Activated effector memory CD4-positive, alpha-beta T cell treated with Interleukin-2 at 50 U/mL for 16 hours (primary cell): ENCODE measurements at regions not wholly inside any gene's neighbourhood (a gene's known extent, or its start where the extent isn't known, plus 50 kb on each side); places are given as distances from the start of the nearest gene placed in this dataset.

Source experiments
- DNase-seq: peaks from one replicate; pipeline ENCODE4 v3.0.0-alpha.2; 2020

DNA sequence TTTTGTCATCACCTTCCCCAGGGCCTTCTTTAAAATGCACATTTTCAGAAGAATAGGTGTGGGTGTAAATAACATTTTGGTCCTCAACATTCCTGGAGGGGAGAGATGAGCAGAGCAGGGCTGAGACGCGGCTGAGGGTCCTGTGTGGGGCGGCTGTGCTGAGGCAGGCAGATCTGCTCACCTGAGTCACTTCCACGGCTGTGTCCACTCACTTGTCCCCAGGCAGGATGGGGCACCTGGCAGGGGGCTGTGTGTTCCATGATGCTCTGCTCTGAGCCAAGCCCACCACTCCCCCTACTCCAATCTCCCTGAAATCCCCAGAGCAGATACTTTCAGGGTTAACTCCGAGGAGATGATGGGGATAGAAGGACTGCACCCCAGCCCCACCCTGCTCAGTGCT is 93.8 kb downstream of the GLRX3 start:
- DNase-seq = no peak

DNA sequence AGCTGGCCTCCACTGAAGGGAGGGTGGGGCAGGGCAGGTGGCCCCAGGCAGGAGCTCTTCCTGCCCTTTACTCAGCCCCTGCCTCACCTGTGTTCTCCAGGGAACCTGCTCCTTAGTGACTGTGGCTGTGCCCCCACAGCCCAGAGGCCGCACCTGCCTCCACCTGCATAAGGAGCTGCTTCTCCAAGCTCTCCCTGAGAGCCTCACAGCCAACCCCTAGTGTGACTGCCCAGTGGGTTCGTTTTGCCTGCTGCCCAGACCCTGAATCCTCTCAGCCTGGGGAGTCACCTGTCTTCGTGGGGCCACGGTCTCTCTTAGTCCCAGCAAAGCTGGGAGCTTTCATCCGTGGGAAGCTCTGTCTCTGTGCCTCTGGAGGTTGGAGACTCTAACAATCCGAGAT is 94.4 kb downstream of the GLRX3 start:
- DNase-seq = no peak

DNA sequence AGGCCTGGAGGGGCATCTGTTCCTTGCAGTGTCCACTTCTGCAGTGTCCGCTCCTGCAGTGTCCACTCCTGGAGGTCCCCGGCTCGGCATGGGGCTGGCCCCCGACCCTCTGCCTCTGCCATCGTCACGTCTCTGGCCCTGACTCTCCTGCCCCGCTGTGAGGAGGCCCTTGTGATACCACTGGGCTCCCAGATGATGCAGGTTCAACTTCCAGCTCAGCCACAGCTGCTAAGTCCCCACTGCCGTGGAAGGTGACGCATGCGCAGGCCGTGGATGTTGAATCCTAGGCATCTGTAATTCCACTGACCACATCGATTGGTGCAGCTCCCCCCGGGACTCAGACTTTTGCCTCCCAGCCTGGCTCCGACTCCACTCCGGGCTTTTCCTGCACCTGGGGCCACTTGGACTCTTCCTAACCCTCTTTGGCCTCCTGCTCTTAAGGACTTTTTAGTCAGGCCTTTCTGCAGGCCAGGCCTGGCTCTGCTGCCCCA is 95.1 kb downstream of the GLRX3 start:
- no peak for DNase-seq

DNA sequence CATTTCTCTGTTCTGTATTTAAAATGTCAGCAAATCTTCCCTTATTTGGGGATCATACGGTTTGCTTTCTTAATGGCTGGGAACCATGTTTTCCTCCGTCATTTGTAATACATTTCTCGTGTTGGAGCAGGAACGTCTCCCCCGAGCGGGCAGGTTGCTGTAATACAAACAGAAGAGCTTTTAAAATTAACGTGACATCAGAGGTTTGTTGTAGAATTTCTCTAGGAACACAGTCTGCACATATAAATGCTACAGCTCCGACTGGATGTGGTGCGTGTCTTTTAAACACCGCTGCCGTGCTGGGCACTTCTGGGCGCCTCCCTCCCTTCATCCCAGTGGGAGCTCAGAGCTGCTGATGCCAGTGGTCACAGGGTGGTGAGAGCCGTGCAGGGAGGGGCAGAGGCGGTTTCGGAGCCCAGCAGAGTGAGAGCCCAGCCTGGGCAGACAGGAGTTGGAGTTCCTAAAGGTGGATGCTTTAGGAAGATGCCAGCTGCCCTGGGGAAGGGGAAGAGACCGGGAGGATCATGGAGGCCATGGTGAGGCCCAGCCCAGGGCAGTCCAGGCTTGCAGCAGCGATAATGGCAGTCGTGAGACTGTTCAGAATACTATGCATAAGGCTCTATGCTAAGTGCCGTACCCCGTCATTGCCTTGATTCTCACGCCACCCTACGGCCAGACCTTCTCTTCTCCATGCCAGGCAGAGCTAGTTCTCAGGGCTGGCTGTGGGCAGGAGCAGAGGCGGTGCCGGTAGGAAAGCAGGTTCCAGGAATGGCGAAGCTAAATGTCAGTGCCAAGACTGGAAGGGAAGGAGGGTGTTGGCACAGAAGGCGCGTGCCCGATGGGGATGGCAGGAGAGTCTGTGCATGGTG is 96.2 kb downstream of the GLRX3 start:
- DNase-seq = no peak

DNA sequence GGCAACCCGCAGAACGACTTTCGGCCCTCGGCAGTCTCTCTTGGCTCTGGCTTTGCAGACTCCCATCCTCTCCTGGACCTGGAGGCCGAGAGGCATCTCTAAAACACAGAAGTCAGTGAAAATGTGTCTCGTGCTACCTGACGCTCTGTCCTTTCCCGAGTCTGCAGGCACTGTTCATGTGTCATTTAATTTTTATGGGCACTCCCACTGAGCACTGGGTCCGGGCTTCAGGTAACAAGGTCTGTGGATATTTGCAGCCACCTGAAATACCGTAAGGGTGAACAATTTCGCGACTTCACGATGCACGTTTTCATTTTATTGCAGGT is 96.8 kb downstream of the GLRX3 start:
- no peak for DNase-seq

DNA sequence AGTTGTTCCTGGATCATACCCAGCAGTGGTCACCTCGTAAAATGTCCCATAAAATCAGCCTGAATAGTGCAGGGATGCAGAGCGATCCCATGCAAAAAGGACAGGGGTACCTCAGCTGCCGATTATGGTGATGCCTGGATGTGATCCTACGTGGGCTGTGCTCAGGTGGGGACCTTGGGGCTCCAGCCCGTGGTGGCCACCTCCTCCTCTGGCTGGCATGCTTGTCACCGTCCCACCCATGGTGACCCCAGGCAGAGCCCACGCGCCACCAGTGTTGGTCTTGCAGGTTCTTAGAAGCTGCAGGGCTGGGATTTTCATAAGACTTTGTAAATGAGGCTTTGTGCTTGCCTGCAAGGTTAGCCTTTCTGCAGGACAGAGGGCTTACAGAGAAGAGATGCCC is 97.2 kb downstream of the GLRX3 start:
- DNase-seq = no peak

DNA sequence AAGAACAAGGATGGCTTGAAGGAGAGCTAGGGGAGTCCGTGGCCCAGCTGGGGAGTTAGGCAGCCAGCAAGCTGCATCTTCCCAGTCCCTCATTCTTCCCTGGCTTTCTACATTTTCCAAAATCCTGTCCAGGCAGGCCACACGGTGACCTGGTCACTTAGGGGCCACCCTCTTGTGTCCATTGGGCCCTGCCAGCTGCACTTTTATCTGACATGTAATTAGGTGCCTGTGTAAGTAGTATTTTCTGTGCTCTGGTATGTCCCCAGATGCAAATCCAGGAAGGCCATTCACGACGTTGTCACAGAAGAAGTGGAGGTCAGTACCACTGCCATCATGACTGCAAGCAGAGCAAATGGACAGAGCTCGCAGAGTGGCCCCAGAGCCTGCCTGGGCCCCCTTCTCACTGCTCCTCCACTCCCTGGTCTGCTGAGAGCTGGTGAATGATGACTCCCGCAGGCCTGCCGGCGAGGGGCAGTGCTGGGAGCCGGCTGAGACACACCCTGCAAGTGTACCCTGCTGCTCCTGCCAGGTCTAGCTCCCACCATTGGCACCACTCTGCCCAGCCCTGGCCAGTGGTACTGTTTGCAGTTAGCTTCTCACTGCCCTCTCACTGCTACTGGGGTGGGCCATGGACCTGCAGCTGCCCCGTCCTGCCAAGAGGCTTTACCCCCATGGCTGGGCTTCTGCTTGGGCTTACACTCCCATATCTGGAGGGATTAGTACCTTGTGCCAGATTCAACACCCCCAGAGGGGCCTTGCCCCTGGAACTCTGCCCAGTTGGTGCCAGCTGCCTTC is 98.2 kb downstream of the GLRX3 start:
- DNase-seq = no peak

DNA sequence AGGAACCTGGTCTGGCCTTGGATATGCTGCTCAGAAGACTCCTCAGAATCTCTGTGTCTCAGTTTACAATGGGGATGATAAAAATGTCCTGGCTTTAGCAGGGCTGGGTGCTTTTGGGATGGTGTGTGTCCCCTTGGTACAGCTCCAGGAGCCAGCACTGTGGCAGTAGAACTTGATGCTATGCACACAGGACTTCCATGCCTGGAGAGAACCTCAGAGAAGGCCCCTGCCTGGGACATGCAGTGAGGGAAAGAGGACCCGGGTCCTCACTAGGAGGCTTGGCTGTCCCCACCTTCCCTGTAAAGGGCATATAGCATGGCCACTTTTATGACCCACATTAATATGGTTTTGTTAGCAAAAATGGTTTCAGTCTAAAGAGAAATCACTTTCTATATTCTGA is 100.5 kb downstream of the GLRX3 start:
- no peak for DNase-seq

DNA sequence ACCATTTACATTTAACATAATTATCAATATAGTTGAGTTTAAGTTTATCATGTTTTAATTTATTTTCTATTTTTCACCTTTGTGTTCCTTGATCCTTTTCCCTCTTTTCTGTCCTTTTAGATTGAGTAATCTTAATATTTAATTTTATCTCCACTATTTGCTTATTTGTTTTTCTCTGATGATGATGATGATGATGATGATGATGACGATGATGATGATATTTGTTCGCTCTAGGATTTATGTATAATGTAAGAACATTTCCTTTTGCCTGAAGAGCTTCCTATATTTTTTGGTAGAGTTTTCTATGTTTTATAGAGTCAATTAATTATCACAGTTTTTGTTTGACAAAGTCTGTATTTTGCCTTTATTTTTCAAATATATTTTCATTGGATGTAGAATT is 104.2 kb downstream of the GLRX3 start:
- no peak for DNase-seq

DNA sequence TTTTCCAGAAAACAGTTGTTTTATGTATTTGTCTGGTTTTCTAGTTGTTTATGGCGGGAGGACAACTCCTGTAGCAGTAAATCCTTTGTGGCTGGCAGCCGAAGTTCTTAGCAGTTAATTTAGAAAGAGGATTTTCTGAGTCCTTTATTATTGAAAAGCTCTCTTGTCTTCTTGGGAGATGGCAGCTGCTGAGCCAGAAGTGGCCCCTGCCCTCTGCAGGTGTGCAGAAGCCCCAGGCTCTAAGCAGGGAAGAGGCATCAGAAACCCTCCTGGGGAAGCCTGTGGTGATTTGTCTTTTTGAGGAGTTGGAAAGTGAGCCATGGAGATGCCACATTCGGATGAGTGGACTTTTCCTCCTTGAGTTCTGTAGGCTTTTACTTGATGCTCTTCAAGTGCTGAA is 106.3 kb downstream of the GLRX3 start:
- DNase-seq = no peak

DNA sequence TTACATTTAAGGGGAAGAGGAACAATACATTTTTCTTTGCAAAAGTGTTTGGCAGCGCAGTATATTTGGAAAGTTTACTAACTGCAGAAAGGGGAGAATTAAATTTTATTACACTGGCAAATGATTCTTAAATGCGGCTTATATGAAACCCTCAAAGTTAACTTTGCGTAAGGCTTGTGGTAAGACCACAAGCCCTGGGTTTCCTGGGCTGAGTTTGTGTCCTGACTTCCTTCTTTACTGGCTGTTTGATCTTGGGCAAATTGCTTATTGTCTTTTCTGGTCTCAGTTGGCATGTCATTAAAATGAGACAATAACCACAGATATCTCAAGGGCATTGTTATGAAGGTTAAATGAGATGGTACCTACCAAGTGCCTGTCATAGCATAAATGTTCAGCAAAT is 106.8 kb downstream of the GLRX3 start:
- DNase-seq = no peak

DNA sequence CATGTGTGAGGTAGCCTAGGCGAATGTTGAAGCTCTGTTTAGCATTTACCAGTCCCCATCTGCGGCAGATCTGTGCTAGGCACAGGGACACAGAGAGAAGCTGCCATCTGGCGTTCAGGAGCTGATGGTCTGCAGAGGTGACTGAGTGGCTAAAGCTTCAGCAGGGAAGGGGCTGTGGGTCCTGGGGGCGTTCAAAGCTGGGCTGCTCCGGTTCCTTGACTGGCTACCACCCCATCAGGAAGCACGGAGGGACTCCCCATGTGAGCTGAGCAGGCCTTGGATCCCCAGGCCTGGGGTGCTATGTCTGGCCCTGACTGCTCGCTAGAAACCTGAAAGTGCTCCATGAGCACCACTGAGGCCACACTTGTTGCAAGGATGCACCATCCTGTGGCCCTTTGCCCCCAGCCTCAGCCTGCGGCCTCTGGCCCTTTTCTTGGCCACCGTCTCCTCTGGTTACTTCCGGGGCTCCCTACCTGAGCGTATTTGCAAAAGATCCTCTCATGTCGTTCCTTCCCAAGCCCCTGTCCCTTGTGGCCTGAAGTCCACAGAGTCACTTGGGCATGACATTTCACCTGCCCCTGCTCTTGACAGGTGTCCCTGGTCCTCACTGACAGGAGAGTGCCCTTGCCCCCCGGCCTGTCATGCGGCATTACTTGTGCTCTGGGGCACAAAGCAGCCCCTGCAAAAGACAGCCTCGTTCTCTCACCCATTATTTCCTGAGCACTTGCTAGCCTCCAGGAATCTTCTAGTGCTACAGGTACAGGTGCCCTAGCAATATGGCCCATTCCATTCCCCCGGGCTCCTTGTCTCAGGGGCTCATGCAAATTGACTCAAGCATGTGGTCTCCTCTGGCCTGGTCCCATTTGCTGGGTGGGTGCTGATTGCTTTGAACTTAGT is 108.1 kb downstream of the GLRX3 start:
- DNase-seq = no peak

DNA sequence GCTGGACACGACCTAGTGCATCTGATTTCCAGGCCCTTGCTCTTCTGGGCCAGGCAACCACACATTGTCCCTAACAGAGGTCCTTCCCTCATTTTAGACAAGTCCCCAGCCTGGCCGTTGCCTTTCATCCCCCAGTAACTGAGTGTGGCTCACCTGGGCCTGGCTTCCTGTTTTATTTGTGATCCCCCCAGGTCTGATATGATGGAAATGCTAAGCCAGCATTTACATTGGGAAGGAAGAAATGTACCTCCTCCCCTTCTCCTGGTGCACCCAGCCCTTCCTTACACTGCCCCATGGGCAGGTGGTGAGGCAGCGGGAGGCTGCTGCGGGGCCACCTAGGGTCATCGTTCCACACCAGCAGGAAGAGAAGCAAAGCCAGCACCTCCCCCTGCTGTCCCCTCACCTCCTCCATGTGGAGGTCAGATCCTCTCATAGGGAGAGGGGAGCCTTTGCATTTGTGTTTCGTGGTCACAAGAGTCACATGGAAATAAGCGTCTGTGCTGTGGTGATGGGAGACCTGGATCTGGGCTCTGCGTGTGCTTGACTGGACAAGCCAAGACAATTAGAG is 108.8 kb downstream of the GLRX3 start:
- DNase-seq = no peak

DNA sequence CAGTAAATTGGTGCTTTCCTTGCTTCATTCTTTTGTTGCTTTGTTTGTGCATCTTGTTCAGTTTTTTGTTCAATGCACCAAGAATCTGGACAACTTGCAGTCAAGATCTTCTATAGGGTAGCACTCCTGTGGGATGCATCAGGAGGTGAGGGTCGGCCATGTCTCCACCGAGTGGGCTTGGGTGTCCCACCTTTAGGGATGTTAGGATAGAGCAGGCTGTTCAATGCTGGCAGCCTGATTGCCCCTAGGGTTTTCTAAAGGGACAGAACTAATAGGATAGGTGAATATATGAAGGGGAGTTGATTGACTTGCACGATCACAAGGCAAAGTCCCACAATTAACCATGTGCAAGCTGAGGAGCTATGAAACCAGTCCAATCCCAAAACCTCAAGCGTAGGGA is 109.9 kb downstream of the GLRX3 start:
- no peak for DNase-seq

DNA sequence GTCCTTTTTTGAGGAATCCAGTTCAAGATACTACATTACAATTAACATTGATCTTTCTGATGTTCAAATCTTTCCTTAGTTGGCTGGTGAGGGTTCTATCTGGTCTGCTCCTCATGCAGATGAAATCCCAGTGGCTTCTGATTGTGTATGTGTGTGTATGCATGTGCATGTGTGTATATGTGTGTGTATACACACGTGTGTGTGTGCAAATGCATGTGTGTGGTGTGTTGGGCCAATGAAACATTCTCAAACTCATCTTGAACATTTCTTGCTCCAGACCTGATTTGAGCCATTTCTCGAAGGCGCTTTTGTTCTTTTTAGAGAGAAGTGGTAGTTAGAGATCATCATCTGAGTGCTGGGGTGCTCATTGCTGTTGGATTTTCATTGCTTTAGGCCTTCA is 113.9 kb downstream of the GLRX3 start:
- DNase-seq = no peak

DNA sequence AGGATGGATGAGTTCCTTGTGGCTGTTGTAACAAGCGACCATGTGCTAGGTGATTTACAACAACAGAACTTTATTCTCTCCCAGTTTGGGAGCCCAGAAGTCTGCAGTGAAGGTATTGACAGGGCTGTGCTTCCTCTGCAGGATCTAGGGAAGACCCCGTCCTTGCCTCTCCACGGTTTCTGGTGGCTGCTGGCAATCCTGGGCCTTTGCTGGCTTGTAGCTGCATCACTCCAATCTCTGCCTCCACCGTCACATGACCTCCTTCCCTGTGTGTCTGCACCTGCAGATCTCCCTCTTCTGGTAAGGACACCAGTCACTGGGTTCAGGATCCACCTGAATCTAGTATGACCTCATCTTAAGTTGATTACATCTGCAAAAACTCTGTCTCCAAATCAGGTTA is 115.6 kb downstream of the GLRX3 start:
- DNase-seq = no peak

DNA sequence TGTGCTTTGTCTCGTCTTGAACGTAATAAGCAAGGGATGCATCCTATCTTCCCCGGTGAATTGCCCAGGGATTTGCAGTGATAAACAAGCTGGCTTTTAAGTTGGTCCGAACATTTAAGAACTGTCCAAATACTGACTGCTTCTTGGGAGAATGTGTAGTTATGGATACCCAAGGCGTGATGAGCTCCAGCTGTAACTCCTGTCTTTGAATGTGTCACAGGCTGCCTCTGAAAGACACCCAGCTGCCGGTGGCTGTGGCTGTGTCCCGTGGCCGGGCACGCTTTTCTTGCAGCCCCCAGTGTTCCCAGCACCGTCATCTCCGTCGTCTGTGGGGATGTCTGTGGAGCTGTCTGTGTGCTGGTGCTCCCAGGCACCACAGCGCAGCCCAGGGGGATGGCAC is 118.1 kb downstream of the GLRX3 start:
- no peak for DNase-seq

DNA sequence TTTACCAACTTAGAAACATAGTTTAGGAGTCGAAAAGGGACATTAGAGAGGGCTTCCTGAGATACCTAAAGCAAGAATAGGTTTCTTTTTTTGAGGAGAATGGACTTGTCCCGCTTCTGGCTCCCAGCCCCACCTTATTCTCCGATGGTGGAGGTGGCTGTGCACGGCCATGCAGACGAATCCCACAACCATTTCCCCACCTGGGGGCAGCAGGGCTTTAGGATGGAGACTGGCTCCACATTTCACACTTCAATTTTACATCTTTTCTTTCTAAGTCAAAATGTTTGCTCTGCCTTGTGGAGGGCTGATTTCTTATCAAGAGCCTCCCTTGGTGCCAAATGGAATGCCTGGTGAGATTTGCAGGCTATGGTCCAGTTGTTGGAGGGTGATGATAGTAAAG is 118.5 kb downstream of the GLRX3 start:
- no peak for DNase-seq

DNA sequence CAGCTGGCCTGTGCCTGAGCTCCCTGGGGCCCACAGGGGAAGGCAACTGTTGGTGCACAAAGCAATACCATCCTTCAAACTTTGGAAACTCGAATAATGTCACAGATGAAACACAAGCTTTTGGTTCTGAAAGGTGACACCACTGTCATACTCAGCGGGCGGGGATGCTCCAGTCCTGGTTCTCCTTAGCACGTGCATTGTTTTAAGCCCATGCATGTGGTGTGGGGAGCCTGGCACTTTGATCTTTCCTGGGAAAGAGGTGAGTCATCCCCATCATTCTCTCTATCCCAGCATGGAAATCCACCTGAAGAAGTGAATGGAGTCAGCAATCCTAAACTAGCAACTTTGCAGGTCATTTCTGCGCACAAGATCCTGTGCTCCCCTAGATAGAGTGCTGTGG is 119.6 kb downstream of the GLRX3 start:
- DNase-seq = no peak

DNA sequence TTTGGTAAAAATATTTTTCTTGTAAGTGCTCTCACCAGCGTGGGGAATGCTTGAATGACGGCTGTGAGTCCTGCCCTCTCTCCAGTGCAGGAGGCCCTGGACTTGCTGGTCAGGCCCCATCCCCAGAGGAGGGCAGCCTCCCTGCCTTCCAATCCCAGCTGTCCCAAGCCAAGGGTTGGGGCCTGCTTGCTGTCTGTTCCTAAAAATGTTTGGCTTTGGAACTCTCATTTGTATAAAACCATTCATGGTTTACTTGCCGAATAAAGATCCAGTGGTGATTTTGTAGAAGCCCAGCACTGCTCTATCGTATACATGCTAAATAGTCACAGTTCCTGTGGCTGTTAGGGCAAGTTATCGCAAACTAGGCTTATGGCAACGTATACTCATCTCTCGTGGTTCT is 121.7 kb downstream of the GLRX3 start:
- no peak for DNase-seq

DNA sequence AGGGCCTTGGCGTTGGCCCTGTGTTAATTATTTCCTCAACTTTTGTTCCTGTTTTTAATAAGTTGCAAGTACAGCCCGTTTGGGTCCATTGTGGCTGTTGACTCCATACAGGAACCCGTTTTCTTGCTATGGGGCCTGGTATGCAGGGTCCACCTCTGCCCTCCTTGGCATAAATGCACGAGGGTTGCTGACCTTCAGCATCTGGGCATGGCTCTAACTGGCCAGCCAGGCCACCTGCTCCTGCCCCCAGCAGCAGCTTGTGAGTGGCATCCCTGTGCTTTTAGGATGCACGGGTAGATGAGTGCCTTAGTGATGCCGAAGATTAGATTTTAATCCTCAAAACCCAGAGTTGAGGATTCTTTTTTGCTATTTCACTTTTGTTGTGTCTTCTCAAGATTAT is 123.2 kb downstream of the GLRX3 start:
- DNase-seq = no peak

DNA sequence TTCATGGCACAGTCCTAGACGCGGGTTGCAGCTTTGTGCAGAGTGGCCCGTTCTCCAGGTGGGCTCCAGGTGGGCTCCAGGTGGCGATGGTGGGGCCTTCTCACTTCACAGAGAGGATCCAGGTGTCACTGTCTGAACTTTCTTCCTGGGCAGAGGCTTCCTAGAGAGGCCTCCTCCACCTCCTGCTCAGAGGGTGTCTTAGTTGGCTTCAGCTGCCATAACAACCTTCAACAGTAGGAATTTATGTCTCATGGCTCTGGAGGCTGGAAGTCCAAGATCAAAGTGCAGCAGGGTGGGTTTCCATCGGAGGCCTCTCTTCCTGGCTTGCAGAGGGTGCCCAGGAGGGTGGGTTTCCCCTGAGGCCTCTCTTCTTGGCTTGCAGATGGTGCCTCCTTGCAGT is 125.1 kb downstream of the GLRX3 start:
- no peak for DNase-seq

DNA sequence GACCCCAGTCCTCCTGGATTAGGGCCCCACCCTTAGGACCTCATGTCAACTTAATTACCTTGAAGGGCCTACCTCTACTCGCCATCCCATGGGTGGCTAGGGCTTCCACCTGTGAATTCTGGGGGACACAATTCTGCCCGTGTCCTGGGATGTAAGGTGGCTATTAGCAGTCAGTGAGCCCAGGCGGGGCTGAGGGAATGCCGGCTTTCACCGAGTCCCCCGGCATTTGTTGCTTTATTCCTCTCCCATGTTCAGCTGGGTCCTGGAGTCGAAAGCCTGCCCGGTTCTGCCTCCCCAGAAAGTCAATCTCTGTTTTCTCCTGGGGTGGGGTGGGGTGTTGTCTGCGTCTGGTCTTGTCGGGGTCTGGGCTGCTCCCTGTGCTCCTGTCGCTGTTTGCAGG is 125.6 kb downstream of the GLRX3 start:
- DNase-seq = no peak
